ENCODE measurements at regions not wholly inside any gene's neighbourhood (a gene's known extent, or its start where the extent isn't known, plus 50 kb on each side); places are given as distances from the start of the nearest gene placed in this dataset.

DNA sequence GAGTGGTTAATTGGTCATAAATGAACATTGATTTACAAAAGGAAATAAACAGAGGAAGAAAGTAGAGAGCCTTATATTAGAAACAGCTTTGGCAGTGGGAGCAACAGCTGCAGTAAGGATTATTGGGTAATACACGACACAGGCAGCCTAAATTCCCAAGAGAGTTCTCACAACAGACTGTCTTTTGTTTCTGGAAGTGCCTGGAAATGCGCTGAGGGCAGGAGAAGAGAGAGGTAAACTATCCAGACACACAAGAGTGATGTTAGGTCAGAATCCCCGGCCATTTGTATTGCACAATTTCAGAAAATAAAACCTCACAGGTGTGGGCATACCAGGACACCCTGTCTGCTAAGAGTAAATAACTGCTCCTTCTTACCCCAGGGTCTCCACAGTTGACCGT lies 450.4 kb upstream of the CTNND2 start:
- DNase-seq (ENCODE audit: low spot score): no peak

DNA sequence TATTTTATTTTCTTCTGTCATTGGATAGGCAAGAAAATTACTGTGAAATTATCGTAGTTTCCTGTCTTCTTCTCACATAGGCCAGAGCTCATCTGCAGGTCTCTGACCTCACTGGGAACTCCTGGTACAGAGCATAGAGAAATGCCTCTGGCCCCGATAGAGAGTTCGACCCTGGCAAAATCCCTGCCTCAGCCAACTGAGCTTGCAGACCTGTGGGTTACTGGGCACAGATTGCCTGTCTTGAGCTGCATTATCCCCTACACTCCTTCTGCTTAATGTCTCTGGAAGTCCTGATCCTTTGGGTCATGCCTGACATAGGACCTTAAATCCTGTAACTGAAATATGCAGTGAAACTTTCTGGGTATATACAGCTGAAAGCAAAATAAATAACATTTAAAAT lies 439.3 kb upstream of the CTNND2 start:
- DNase-seq (ENCODE audit: low spot score): no peak

DNA sequence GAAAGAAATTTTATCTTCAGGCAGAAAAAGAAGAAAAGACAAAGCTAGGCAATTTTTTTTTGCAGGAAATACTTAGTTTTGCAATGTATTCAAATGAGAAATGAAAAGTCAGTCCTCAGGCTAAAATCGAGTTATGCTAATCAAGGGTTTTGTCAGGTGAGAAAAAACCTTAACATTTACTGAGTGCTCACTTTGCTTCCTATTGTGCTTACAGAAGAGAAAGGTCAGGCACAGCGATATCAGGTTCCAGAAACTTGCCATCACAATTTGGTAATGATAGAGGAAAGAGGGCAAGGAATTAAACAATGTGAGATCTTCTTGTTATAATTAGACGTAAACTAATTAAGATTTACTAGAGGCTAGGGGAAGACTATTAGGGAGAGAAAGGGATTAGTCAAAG lies 431.7 kb upstream of the CTNND2 start:
- DNase-seq (ENCODE audit: low spot score): no peak

DNA sequence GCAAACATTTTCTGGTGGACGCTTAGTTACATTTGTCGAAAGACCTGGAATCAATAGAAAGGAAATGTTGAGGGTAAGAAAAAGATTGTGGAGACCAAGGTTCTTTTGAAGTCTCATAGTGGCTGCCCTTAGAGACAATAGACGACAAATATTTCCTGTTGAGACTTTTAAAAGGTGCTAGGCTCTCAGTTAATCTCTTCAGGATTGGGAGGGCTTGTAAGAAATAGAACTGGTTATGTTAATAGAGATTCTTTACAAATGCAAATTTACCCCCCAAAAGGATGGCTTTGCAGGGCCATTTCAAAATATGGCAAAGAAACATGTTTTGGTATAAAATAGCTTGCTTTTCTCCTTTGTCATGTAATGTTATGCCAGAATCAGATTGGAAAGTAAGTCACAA lies 428.2 kb upstream of the CTNND2 start:
- no peak for DNase-seq (ENCODE audit: low spot score)

DNA sequence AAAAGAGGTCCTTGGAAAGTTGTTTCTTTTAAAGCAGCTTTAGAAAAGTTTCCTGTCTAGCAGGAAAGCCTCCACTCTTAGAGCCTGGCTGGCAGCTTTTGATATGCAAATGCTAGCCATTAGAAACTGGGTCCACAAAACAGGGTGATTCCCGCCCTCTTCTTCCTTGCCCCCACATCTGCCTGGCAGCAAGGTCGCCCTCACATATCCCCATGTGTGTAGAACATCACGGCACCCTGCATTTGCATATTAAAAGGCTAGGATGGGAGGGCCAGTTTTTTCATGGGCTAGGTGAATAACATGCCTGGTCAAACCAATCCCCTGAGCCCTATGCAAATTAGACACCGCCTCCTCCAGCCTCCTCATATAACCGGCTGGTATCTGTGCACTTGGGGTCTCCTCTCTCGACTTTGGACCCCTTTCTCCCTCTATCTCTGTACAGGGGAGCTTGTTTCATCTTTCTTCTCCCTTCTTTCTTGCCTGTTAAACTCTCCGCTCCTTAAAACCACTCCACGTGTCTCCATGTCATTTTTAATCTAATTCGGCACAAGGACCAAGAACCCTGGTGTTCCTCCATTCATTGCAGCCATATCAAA lies 426.8 kb upstream of the CTNND2 start:
- no peak for DNase-seq (ENCODE audit: low spot score)

DNA sequence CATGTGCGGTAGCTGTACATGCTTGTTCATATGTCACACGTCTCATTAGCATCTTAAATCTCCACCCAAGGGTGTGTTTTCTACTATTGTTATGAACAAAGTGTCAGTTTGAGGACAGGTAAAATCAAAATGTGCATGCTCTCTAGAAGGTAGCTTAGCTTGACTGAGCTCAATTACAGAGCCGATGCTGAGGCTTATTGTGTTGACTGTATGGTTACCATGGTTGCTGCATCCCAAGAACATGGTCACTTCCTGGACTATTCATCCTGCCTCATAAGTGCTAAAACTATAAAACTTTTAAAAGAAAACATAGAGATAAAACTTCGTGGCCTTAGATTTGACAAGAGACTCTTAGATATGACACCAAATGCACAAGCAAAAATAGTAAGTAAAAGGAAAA lies 426.1 kb upstream of the CTNND2 start:
- DNase-seq (ENCODE audit: low spot score): no peak

DNA sequence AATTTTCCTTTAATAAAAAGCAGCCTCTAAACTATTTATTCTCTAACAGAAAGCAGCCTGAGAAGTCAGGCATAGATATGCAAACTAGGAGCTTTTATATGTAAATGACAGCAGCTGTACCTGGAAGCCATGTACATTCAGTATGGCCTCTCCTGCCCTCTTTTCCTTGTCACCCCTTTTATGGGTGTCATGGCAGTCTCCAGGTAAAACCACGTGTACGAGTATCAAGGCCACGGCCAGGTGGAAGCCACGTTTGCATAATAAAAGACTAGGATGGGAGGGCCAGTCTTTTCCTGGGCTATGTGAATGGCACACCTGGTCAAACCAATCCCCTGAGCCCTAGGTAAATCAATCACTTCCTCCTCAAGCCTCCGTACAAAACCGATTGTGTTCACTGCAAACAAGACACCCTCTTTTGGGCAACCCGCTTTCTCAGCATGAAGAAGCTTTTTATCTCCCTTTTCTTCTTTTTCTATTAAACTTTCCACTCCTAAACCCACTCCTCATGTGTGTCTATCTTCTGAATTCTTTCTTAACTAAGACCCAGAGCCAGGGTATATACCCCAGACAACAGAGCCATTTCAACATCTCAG lies 419.5 kb upstream of the CTNND2 start:
- no peak for DNase-seq (ENCODE audit: low spot score)

DNA sequence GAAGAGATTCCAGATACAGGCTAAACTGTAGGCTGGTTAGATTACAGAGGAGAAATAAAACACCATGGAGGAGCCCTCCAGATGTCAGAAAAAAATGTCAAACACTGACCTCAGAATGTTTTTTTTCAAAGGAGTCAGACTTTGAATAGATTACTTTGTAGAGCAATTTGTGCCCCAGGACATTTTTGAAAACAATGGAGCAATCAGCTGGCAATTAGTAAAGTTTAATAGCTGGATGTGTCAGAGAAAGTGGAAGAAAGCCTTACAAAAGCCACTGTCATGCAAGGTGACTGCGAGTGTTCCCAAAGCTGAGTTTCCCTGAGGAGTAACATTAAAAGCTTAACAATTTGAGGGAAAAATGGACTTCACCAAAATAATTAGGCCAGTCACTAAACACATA lies 417.8 kb upstream of the CTNND2 start:
- DNase-seq (ENCODE audit: low spot score): no peak

DNA sequence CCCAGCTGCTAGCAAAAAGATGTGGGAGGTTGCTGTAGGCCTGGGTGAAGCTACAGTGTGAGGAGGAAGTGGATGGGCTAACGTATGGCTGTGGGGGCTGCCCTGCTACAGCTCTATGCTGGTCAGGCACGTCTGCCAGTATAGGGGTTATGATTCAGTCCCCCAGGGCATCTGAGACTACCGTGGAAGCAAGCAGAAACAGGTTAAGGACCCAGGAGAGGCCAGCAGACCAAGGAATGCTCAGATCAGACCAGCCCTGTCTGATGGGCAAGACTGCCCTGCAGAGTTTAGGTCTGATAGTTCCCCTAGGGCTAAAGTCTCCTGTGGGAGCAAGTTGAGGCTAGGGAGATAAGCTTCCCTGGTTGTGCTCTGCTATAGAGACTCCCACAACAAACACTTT lies 416.1 kb upstream of the CTNND2 start:
- no peak for DNase-seq (ENCODE audit: low spot score)

DNA sequence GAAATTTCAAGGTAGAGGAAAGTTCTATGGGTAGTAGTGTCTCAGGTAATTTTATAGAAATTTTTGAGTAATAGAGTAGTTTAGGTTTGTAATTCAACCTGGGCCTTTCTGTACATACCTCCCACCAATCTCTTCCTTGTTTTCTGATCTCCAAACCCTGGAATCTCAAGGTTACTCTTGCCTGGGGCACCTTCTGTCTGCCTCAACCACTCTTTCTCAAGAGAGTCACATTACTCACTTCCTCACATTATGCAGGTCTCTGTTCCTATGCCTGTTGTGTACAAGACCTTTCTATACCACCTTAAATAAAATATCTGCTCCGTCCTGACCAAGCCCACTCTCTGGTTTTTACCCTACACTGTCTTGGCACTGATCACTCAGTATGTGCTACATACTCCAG lies 412.6 kb upstream of the CTNND2 start:
- DNase-seq (ENCODE audit: low spot score): no peak

DNA sequence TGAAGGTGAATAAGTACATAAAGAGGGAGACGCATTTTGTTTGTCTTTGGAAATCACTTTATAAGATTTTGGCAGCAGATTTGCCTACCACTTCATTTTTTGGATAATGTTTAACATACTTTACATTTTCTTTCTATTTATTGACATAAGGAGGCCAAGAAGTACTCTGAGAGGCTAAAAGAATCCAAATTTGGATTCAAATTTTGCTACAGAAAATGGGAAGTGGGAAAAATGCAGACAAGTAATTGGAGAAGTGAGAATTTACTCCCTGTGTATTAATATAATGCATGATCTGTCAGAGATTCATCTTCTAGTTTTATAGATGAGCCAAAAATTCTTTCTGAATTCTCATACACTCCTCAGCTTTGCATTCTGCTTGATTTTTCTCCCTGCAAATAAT lies 411.2 kb upstream of the CTNND2 start:
- no peak for DNase-seq (ENCODE audit: low spot score)

DNA sequence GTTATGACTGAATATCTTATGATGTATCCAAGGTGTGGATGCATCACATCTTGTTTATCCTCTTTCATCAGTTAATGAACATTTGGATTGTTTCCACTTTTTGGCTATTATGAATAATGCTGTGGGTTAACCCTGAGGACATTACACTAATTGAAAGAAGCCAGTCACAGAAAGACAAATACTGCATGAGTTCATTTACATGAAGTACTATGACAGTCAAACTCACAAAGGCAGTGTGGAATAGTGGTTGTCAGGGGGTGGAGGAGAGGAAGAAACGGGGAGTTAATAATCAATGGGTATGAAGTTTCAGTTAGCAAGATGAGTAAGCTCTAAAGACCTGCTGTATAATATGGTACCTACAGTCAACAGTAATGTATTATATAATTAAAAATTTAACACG lies 409.4 kb upstream of the CTNND2 start:
- no peak for DNase-seq (ENCODE audit: low spot score)

DNA sequence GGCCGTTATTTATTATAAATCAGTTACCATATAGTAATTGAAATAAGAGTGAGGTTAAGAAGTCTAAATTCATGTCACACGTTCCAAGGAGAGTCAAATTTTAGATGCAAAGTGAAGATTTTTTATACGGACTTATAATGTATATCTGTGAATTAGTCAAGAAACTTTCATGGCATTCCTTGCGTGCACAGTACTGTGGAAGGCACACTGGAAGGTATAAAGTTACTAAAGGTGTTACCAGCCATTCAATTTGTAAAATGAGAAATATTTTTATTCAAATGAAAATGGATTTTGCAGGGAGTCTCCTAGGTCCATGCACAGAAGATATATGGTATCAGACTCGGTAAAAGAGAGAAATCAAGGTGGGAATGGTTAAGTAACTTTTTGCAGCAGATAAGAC lies 408.1 kb upstream of the CTNND2 start:
- DNase-seq (ENCODE audit: low spot score): no peak

DNA sequence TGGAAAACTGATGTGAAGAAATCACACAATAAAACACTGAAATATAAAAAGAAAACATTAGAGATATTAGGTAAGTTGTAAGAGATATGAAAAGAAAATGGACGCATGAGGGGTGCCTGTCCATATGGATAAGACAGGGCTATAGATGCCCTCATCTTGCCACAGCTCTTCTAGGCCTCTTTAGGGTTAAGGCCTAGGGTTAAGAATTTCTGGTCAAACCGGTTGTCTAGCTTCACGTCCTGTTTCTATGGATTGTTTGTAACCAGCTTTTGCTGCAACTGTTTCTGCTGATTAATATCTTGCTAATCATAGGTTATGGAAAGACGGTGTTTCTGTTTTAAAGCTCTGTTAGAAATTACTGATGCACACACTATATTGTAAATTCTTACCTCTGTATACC lies 389.9 kb upstream of the CTNND2 start:
- DNase-seq (ENCODE audit: low spot score): no peak

DNA sequence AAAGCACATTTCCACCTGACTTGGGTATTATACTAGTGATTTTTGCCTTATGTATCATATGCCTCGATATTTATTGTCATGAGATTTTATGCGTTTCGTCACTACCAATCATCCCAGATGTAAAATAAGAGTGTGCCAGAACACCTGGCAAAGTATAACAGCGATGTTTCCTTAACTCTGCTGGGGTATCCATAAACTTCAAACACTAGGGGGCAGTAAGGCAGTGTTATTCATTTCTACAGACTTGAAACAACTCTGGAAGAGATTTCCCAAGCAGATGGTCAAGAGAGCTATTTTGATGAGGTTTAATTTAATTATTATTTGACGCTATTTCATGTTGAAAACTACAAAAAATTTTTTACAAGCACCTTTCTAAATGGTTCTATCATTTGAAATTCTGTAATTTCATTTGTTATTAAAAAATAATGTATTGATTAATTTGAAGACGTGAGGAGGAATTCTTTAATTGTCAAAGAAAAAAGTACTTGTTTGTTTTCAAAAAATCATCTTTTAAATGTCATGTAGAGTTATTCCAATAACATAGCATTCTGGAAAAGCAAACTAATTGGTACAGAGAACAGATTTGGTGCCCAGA lies 388.5 kb upstream of the CTNND2 start:
- peak; percentile 0 for DNase-seq (ENCODE audit: low spot score)

DNA sequence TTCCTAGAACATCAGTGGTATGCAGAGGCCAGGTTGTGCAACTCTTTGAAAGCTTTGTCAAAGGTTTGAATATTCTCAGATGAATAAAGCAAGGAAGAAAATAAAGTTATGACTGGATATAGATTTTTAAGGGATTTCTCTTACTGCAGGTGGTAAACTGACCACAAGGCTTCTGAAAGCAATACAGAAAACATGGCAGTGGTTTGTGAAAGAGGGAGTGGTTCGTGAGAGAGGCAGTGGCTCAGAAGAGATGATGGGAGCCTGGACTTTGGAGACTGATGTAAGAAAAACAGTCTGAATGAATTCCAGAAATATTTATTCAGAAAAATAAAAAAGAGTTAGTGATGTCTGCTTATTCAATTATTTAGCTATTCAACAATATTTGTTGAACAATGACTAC lies 380.4 kb upstream of the CTNND2 start:
- DNase-seq (ENCODE audit: low spot score): no peak

DNA sequence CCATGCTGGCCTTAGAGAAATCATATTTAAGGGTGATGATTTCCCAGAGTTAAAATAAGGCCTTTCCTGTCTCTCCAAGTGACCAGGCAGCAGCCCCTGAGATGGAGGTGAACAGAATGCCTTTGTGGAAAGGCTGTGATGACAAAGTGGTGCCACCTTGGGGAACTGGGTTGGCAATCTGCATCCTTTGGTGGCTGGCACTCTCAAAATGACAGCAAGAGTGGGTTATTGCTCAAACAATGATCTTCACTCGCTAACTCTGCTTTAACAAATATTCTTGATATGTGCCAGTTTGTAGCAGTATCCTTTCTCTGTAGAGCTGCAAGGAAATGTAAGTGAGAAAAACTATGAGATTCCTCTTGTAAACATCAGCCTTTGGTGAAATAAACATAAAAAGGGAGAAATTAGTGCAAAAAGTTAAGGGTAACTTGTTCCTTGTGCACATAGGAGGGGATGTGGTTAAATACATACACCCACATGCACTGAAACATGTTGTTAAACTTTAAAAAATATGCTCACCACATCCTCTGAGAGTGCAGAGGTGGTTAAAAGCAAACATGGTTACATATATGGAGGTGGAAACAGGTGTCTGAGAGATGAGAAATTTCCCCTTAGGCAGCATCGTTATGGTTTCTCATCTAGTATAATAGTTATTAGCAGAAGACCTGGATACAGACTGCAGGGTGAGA lies 373.4 kb upstream of the CTNND2 start:
- no peak for DNase-seq (ENCODE audit: low spot score)

DNA sequence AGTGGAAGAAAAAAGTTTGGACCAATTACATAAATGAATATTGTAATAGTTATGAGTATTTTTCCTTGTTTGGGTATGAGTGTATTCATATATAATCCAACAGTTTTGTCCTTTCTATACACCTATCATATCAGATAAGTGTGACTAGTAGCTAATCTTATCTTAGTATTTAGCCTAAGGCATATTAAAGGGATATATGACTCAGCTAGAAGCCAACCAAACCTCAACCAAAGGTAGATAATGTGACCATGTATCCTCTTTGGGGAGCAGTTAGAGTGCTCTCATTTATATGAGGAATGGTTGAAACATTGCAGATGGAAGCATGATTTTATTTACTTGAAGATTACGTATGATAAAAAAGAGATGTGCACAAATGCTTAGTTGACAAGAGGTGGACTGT lies 370.0 kb upstream of the CTNND2 start:
- DNase-seq (ENCODE audit: low spot score): no peak

DNA sequence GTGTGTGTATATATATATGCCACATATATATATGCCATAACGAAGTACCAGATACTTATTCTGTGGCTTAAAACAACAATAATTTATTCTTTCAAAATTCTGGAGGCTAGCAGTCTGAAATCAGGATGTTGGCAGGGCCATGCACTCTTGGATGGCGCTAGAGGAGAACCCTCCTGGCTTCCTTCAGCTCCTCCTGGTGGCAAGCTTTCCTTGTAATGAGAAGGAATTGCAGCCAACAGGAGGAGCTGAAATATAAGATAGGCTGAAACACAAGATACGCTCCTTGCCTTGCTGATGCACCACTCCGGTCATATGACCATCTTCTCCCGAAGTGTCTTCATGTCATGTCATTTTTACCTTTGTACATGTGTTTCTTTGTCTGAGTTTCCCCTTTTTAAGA lies 368.1 kb upstream of the CTNND2 start:
- no peak for DNase-seq (ENCODE audit: low spot score)

DNA sequence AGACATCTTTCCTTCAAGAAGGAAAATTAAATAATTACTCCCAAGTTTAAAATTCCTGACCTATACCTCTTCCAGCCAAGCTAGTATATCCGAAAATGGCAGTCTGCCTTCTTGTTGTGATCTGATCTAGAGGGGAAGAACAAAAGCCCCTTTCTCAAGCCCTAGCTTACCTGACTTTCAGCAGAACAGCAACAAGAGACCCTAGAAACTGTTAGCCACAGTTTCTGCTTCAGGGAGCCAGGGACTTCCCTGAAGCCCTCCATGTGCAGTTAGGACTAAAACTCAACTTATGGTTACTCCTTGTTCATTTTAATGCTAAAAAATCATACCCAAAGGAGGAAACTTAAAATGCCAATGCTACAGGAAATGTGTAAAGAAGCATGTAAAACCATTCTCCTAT lies 366.7 kb upstream of the CTNND2 start:
- DNase-seq (ENCODE audit: low spot score): no peak

DNA sequence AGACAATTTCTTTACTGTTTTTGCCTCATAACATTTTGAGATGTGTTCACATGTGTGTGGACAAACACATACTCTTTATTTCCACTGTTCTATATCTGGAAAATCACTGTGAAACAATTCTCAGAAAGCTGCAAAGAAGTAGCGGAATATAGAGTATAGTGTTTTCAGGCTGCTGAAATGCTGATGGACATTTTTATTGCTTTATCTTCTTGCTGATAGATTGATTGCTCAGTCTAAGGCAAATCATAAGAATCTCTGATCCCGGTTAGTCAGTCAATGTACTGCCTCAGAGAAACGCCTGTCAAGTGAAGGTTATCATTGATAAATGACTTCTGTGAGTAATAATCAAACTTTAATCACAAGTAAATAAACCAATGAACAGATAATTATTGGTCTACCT lies 364.9 kb upstream of the CTNND2 start:
- no peak for DNase-seq (ENCODE audit: low spot score)

DNA sequence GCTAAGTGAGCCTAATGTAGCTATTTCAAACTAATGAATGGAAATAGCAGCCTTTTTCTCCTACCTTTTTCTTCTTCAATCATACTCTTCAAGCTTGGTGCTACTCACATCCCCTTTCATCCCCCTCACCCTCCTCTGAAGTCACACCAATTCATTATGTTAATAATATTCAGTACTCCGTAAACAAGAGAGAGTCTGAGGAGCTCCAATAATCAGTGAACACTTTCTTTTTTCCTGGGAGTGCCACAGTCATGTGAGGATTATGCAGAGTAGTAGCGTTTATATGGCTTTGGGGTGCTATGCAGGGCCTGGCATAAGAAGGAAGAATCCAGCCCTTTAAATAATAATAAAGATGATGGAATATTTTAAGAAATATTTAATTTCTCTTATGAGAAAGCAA lies 354.3 kb upstream of the CTNND2 start:
- DNase-seq (ENCODE audit: low spot score): no peak

DNA sequence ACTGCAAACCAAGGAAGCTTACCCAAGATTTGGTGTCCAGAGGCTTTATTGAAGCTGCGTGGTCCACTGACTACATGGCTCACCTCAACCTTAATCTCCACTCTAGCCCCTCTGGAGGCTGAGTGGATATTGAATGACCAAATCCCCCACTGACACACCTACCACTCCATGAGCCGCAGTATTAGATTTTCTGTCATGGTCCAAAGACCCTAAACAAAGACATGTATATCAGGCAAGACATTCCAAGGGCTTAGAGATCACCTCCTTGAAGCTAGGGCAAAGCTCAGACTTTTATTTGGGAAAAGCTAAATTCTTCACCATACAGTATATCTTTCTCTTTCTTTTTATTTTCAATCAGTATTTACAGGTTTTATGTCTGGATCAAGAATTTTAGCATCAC lies 346.2 kb upstream of the CTNND2 start:
- DNase-seq (ENCODE audit: low spot score): no peak

DNA sequence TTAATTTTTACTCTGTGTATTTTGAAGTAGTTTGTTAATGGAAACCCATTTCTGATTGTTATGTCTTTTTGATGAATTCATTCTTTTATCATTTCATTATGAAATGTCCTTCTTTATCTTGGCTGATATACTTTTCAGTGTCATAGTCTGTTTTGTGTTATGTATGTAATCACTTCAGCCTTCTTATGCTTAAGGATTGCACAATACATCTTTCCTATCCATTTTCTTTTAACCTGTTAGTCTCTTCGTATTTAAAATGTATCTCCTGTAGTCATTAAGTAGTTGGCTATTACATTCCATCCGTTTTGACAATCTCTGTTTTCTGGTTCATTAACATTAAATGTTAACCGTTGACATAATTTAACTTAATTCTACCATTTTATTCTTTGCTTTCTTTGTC lies 344.6 kb upstream of the CTNND2 start:
- no peak for DNase-seq (ENCODE audit: low spot score)
